Hepatic stellate cell (primary cell): ENCODE measurements at regions not wholly inside any gene's neighbourhood (a gene's known extent, or its start where the extent isn't known, plus 50 kb on each side); places are given as distances from the start of the nearest gene placed in this dataset.
"Not testable (repeated sequence)": the region's sequence is repeated elsewhere in the genome, so short reads cannot be mapped to it uniquely, and the experiment has no call there.

Experiments used
- DNase-seq: peaks from one replicate; pipeline ENCODE4 v3.0.0; 2011; ENCODE audit warnings: low spot score

- no peak for DNase-seq
Measured at GRCh38 chr12:34223640-34224039, 201.3 kb downstream of the ALG10 start.

- DNase-seq, result not testable (repeated sequence)
Measured at GRCh38 chr12:34226044-34226443, 203.7 kb downstream of the ALG10 start.

GRCh38 chr12:34228046-34228445 is 205.8 kb downstream of the ALG10 start:
- not testable (repeated sequence) for DNase-seq

GRCh38 chr12:34229033-34229432 is 206.7 kb downstream of the ALG10 start:
- DNase-seq, result not testable (repeated sequence)

- no peak for DNase-seq
Measured at GRCh38 chr12:34233618-34234017, 211.3 kb downstream of the ALG10 start.

GRCh38 chr12:34236073-34236472 is 213.8 kb downstream of the ALG10 start:
- no peak for DNase-seq

GRCh38 chr12:34244608-34245007 is 222.3 kb downstream of the ALG10 start:
- DNase-seq, result no peak

- no peak for DNase-seq
Measured at GRCh38 chr12:34249271-34249670, 227.0 kb downstream of the ALG10 start.

- DNase-seq, result not testable (repeated sequence)
Measured at GRCh38 chr12:34251879-34252278, 229.6 kb downstream of the ALG10 start.

- DNase-seq, result no peak
Measured at GRCh38 chr12:34253674-34254073, 231.4 kb downstream of the ALG10 start.

- DNase-seq, result no peak
Measured at GRCh38 chr12:34257093-34257492, 234.8 kb downstream of the ALG10 start.

GRCh38 chr12:34262140-34262539 is 239.8 kb downstream of the ALG10 start:
- DNase-seq, result not testable (repeated sequence)

GRCh38 chr12:34264110-34264509 is 241.8 kb downstream of the ALG10 start:
- no peak for DNase-seq

- DNase-seq, result not testable (repeated sequence)
Measured at GRCh38 chr12:34273703-34274102, 251.4 kb downstream of the ALG10 start.

- no peak for DNase-seq
Measured at GRCh38 chr12:34275129-34275528, 252.8 kb downstream of the ALG10 start.

- DNase-seq, result no peak
Measured at GRCh38 chr12:34286483-34286882, 264.2 kb downstream of the ALG10 start.

GRCh38 chr12:34286934-34287333 is 264.6 kb downstream of the ALG10 start:
- no peak for DNase-seq

GRCh38 chr12:34287437-34287836 is 265.1 kb downstream of the ALG10 start:
- no peak for DNase-seq

- no peak for DNase-seq
Measured at GRCh38 chr12:34287986-34288962, 266.0 kb downstream of the ALG10 start.

GRCh38 chr12:34288963-34289345 is 266.7 kb downstream of the ALG10 start:
- DNase-seq, result no peak

- DNase-seq, result no peak
Measured at GRCh38 chr12:34289431-34290380, 267.4 kb downstream of the ALG10 start.

- no peak for DNase-seq
Measured at GRCh38 chr12:34290381-34290995, 268.2 kb downstream of the ALG10 start.
